A673 (cell line): ENCODE measurements at regions not wholly inside any gene's neighbourhood (a gene's known extent, or its start where the extent isn't known, plus 50 kb on each side); places are given as distances from the start of the nearest gene placed in this dataset.

Source experiments
- EZH2 ChIP-seq: fragments of 200-600 bp; sonication (generic); IDR thresholded peaks from 2 replicates; pipeline ENCODE4 v1.6.1; 2017; ENCODE audit warnings: borderline replicate concordance, low read depth, mild to moderate bottlenecking, mixed read lengths, antibody characterized with exemption, low read length; ENCODE audit not compliant: poor library complexity, severe bottlenecking
- TF ChIP-seq, protein P1 (sequence below): fragments of 300-800, 200-600 bp; sonication (generic); conservative IDR thresholded peaks from 2 replicates; pipeline ENCODE4 v1.5.1; 2017; ENCODE audit warnings: low read depth, mild to moderate bottlenecking, antibody characterized with exemption, low read length, moderate library complexity, mixed read lengths

DNA sequence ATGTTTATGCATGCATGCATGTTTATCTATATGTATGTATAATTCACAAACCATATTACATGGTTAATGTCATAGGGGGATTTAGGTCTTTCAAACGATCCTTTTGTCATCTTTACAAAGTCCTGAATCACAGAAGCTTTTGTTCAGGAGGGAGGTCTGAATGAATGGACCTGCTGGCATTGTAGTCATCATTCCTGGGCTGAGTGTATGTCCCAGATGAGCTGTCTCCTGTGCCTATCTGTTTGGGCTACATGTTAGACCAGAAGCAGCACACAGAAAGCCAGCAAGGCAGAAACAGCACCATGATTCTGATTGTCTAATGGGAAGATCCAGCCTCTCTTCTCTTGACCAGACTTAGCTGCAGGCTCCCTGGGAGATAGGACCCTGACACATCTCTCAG is 69.5 kb downstream of the ADM start:
- no peak for TF ChIP-seq EZH2
- TF ChIP-seq, protein P1, sequence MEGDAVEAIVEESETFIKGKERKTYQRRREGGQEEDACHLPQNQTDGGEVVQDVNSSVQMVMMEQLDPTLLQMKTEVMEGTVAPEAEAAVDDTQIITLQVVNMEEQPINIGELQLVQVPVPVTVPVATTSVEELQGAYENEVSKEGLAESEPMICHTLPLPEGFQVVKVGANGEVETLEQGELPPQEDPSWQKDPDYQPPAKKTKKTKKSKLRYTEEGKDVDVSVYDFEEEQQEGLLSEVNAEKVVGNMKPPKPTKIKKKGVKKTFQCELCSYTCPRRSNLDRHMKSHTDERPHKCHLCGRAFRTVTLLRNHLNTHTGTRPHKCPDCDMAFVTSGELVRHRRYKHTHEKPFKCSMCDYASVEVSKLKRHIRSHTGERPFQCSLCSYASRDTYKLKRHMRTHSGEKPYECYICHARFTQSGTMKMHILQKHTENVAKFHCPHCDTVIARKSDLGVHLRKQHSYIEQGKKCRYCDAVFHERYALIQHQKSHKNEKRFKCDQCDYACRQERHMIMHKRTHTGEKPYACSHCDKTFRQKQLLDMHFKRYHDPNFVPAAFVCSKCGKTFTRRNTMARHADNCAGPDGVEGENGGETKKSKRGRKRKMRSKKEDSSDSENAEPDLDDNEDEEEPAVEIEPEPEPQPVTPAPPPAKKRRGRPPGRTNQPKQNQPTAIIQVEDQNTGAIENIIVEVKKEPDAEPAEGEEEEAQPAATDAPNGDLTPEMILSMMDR, result no peak
